ENCODE measurements at regions not wholly inside any gene's neighbourhood (a gene's known extent, or its start where the extent isn't known, plus 50 kb on each side); places are given as distances from the start of the nearest gene placed in this dataset.

GRCh38 chr3:187926620-187927019, 181.4 kb upstream of the BCL6 start:
- Histone ChIP-seq H3K36me3 (ENCODE audit: control insufficient read depth, insufficient read depth, low read length) (no peaks in the 10 kb centered on the region), H2AFZ (no peak overlapping the region), H3K4me3 (ENCODE audit: low read depth, low read length) (no peak overlapping the region), H3K4me1 (no peaks in the 10 kb centered on the region), H3K27me3 (ENCODE audit: control insufficient read depth, insufficient read depth, low read length) (no peaks in the 10 kb centered on the region), H3K9ac (no peak overlapping the region), H3K9me3 (ENCODE audit: control insufficient read depth, low read length) (no peaks in the 10 kb centered on the region), H3K4me2 (ENCODE audit: low read length) (no peak overlapping the region), H3K27ac (no peak overlapping the region), H3K79me2 (no peaks in the 10 kb centered on the region)
- TF ChIP-seq, protein P1, sequence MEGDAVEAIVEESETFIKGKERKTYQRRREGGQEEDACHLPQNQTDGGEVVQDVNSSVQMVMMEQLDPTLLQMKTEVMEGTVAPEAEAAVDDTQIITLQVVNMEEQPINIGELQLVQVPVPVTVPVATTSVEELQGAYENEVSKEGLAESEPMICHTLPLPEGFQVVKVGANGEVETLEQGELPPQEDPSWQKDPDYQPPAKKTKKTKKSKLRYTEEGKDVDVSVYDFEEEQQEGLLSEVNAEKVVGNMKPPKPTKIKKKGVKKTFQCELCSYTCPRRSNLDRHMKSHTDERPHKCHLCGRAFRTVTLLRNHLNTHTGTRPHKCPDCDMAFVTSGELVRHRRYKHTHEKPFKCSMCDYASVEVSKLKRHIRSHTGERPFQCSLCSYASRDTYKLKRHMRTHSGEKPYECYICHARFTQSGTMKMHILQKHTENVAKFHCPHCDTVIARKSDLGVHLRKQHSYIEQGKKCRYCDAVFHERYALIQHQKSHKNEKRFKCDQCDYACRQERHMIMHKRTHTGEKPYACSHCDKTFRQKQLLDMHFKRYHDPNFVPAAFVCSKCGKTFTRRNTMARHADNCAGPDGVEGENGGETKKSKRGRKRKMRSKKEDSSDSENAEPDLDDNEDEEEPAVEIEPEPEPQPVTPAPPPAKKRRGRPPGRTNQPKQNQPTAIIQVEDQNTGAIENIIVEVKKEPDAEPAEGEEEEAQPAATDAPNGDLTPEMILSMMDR (IDR thresholded peaks at IDR 0.05), result no peak

DNA sequence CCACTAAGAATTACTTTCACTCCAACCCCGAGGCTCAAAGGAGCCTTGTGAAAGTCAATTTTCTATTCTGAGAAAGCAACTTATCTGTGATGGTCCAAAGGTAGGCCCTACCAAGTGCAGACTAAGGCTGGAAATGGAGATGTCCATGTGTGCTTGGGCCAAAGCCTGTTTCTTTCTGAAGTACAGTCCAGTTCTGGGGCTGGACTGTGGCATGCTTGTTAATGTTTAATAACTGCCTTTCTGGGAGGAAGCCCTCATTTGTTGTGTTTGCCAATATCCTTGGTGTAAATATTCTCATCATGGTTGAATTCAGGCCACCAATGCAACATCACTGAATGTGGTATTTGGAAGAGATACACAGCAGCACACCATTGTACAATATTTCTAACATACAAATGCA, 182.3 kb upstream of the BCL6 start:
- Histone ChIP-seq H3K36me3 (ENCODE audit: control insufficient read depth, insufficient read depth, low read length) (no peaks in the 10 kb centered on the region), H3K27me3 (ENCODE audit: control insufficient read depth, insufficient read depth, low read length) (no peaks in the 10 kb centered on the region), H3K4me1 (no peaks in the 10 kb centered on the region)

GRCh38 chr3:187929112-187929816, 184.0 kb upstream of the BCL6 start:
- H3K79me2 ChIP-seq, result no peaks in the 10 kb centered on the region
- TF ChIP-seq, protein P1 (IDR thresholded peaks at IDR 0.05), result no peak
- H3K4me1 ChIP-seq, result no peaks in the 10 kb centered on the region
- H3K27ac ChIP-seq, result no peak overlapping the region
- H3K9ac ChIP-seq, result no peak overlapping the region
- no peak overlapping the region for H2AFZ ChIP-seq
- no peaks in the 10 kb centered on the region for H3K36me3 ChIP-seq (ENCODE audit: control insufficient read depth, insufficient read depth, low read length)
- H3K27me3 ChIP-seq (ENCODE audit: control insufficient read depth, insufficient read depth, low read length), result no peaks in the 10 kb centered on the region
- no peak overlapping the region for H3K4me2 ChIP-seq (ENCODE audit: low read length)
- no peak overlapping the region for H3K4me3 ChIP-seq (ENCODE audit: low read depth, low read length)
- no peaks in the 10 kb centered on the region for H3K9me3 ChIP-seq (ENCODE audit: control insufficient read depth, low read length)

More for the DNA sequence above, 182.3 kb upstream of the BCL6 start:
- Histone ChIP-seq H3K9ac (no peak overlapping the region), H3K9me3 (ENCODE audit: control insufficient read depth, low read length) (no peaks in the 10 kb centered on the region), H3K79me2 (no peaks in the 10 kb centered on the region), H3K4me2 (ENCODE audit: low read length) (no peak overlapping the region), H3K4me3 (ENCODE audit: low read depth, low read length) (no peak overlapping the region), H2AFZ (no peak overlapping the region), H3K27ac (no peak overlapping the region)
- TF ChIP-seq, protein P1 (IDR thresholded peaks at IDR 0.05), result no peak

DNA sequence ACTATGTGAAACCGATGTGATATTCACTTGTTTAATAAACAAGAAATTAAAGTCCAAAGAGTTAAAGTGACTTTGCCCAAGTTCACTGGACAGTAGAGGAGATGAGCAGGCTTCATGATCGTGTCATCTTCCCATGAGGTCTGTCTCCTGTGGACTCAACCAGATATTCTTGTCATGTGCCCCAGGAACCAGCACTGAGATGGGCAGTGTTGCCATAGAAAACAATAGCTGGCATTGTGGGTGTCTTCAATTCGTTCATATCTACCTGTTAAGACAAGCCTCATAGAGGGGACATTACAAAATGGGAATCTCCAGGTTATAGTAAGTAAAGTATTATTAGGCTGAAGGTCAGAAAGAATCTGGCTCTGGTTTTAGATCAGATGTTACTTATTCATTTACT, 184.8 kb upstream of the BCL6 start:
- Histone ChIP-seq H3K4me2 (ENCODE audit: low read length) (no peak overlapping the region), H3K9me3 (ENCODE audit: control insufficient read depth, low read length) (no peaks in the 10 kb centered on the region), H3K27me3 (ENCODE audit: control insufficient read depth, insufficient read depth, low read length) (no peaks in the 10 kb centered on the region), H2AFZ (no peak overlapping the region), H3K9ac (no peak overlapping the region), H3K4me1 (no peaks in the 10 kb centered on the region), H3K27ac (no peak overlapping the region), H3K36me3 (ENCODE audit: control insufficient read depth, insufficient read depth, low read length) (no peaks in the 10 kb centered on the region), H3K79me2 (no peaks in the 10 kb centered on the region), H3K4me3 (ENCODE audit: low read depth, low read length) (no peak overlapping the region)
- TF ChIP-seq, protein P1 (IDR thresholded peaks at IDR 0.05), result no peak

- H3K27me3 ChIP-seq (ENCODE audit: control insufficient read depth, insufficient read depth, low read length), result no peaks in the 10 kb centered on the region
- H3K27ac ChIP-seq, result no peak overlapping the region
- no peak overlapping the region for H2AFZ ChIP-seq
- H3K4me2 ChIP-seq (ENCODE audit: low read length), result no peak overlapping the region
- H3K9me3 ChIP-seq (ENCODE audit: control insufficient read depth, low read length), result no peaks in the 10 kb centered on the region
- no peaks in the 10 kb centered on the region for H3K36me3 ChIP-seq (ENCODE audit: control insufficient read depth, insufficient read depth, low read length)
- no peaks in the 10 kb centered on the region for H3K4me1 ChIP-seq
- no peak overlapping the region for H3K4me3 ChIP-seq (ENCODE audit: low read depth, low read length)
- TF ChIP-seq, protein P1 (IDR thresholded peaks at IDR 0.05), result no peak
- no peaks in the 10 kb centered on the region for H3K79me2 ChIP-seq
- no peak overlapping the region for H3K9ac ChIP-seq
Observed at GRCh38 chr3:187931101-187931500, 185.8 kb upstream of the BCL6 start.
